ENCODE measurements at regions not wholly inside any gene's neighbourhood (a gene's known extent, or its start where the extent isn't known, plus 50 kb on each side); places are given as distances from the start of the nearest gene placed in this dataset.

GRCh38 chr5:157990583-157991181 lies 131.7 kb upstream of the CLINT1 start:
- DNase-seq (ENCODE audit: low read depth, low spot score): no peak
- no peaks in the 10 kb centered on the region for H3K36me3 Mint-ChIP-seq (ENCODE audit: low read depth)
- TF ChIP-seq CTCF (conservative IDR thresholded peaks at IDR 0.05): no peak
- no peaks in the 10 kb centered on the region for H3K9me3 Mint-ChIP-seq
- no peak overlapping the region for H3K4me3 Mint-ChIP-seq
- no peak overlapping the region for H3K27ac Mint-ChIP-seq (ENCODE audit: unreplicated experiment)
- H3K4me1 Mint-ChIP-seq: peaks cover 3% of the 10 kb centered on the region
- peaks cover 3% of the 10 kb centered on the region for H3K27me3 Mint-ChIP-seq (ENCODE audit: low read depth)

GRCh38 chr5:157989296-157989695 lies 130.4 kb upstream of the CLINT1 start:
- H3K4me1 Mint-ChIP-seq: no peaks in the 10 kb centered on the region
- no peaks in the 10 kb centered on the region for H3K9me3 Mint-ChIP-seq
- no peak overlapping the region for H3K4me3 Mint-ChIP-seq
- no peak for DNase-seq (ENCODE audit: low read depth, low spot score)
- H3K27ac Mint-ChIP-seq (ENCODE audit: unreplicated experiment): no peak overlapping the region
- no peaks in the 10 kb centered on the region for H3K36me3 Mint-ChIP-seq (ENCODE audit: low read depth)
- peaks cover under 1% of the 10 kb centered on the region for H3K27me3 Mint-ChIP-seq (ENCODE audit: low read depth)
- no peak for TF ChIP-seq CTCF (conservative IDR thresholded peaks at IDR 0.05)

- Mint-ChIP-seq H3K9me3 (peaks cover 2% of the 10 kb centered on the region), H3K36me3 (ENCODE audit: low read depth) (no peaks in the 10 kb centered on the region), H3K4me3 (no peak overlapping the region), H3K4me1 (no peaks in the 10 kb centered on the region), H3K27me3 (ENCODE audit: low read depth) (no peaks in the 10 kb centered on the region), H3K27ac (ENCODE audit: unreplicated experiment) (no peak overlapping the region)
- no peak for TF ChIP-seq CTCF (conservative IDR thresholded peaks at IDR 0.05)
- no peak for DNase-seq (ENCODE audit: low read depth, low spot score)
These were observed 128.3 kb upstream of the CLINT1 start for GRCh38 chr5:157987259-157987658.

- Mint-ChIP-seq H3K9me3 (peaks cover 3% of the 10 kb centered on the region), H3K4me1 (no peaks in the 10 kb centered on the region), H3K36me3 (ENCODE audit: low read depth) (no peaks in the 10 kb centered on the region), H3K27ac (ENCODE audit: unreplicated experiment) (no peak overlapping the region), H3K27me3 (ENCODE audit: low read depth) (no peaks in the 10 kb centered on the region), H3K4me3 (no peak overlapping the region)
- no peak for DNase-seq (ENCODE audit: low read depth, low spot score)
- TF ChIP-seq CTCF (conservative IDR thresholded peaks at IDR 0.05): no peak
These were observed 127.6 kb upstream of the CLINT1 start for GRCh38 chr5:157986431-157986990.

- Mint-ChIP-seq H3K36me3 (ENCODE audit: low read depth) (no peaks in the 10 kb centered on the region), H3K4me1 (no peaks in the 10 kb centered on the region), H3K9me3 (peaks cover 3% of the 10 kb centered on the region), H3K27me3 (ENCODE audit: low read depth) (no peaks in the 10 kb centered on the region), H3K27ac (ENCODE audit: unreplicated experiment) (no peak overlapping the region), H3K4me3 (no peak overlapping the region)
- DNase-seq (ENCODE audit: low read depth, low spot score): no peak
- TF ChIP-seq CTCF (conservative IDR thresholded peaks at IDR 0.05): no peak
These were observed 125.7 kb upstream of the CLINT1 start for GRCh38 chr5:157984611-157985010.

All from neural crest cell (in vitro differentiated cells).